Upper lobe of left lung (tissue), 4 donors: ENCODE measurements at regions not wholly inside any gene's neighbourhood (a gene's known extent, or its start where the extent isn't known, plus 50 kb on each side); places are given as distances from the start of the nearest gene placed in this dataset.

Experiments
- POLR2A ChIP-seq, 4 donors: fragments of 450-650 bp; IDR thresholded peaks; one replicate each; pipeline ENCODE4 v1.5.1; 2016 to 2017; ENCODE audit warnings: antibody characterized with exemption in 4 of 4, mild to moderate bottlenecking in 2 of 4
- POLR2AphosphoS5 ChIP-seq, 2 donors: sonication (generic); formaldehyde crosslinking; IDR thresholded peaks; one replicate each; pipeline ENCODE4 v1.5.1; 2017; ENCODE audit warnings: antibody characterized with exemption in 2 of 2
- TF ChIP-seq, protein P1 (sequence below), 6 experiments: fragments of 450-650 bp in 4 of 6; fragments of 200-600 bp in 2 of 6; sonication (generic) in 2 of 6; IDR thresholded peaks; one replicate each; pipeline ENCODE4 v1.5.1; 2016 to 2019; ENCODE audit warnings: antibody characterized with exemption in 6 of 6

DNA sequence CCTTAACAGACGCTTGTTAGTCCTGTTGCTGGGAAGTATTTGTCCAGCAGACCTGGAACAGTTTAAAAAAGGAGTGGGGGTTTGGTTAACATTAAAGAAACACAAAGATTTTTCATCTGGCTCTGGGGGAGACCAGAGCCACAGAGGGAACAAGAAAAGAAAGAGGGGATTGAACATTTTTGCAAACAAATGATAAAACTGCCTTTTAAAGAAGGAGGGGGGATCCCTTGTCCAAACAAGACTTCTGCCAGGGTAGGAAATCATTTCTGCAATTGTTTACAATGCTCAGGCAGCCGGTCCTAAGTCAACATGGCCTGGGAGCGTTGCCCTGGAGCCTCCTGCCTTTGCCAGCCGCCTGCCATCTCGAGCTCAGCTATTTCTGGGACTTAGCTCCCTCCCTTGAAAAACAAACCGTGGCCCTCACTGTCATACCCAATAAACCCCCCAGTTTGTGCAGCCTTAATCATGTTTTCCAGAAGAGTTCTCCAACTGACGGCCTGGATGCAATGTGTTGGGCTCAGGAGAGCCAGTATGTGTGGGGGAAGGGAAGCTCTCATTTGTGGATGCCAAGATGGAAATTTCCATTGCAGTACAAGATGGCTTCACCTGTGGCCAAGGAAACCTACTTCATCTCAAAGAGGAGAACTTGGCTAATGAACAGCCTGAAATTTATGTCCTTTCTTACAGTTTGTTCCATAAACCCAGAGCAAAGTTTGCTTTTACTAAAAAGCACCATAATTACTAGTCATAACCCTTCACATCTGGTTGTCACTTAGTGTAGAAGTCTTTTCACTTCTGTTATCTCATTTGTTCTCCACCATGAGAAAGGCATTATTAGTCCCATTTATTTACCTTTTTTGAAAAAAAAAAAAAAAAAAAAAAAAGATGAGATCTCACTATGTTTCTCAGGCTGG is 75.9 kb upstream of the RNU6-1 start:
- TF ChIP-seq, protein P1, sequence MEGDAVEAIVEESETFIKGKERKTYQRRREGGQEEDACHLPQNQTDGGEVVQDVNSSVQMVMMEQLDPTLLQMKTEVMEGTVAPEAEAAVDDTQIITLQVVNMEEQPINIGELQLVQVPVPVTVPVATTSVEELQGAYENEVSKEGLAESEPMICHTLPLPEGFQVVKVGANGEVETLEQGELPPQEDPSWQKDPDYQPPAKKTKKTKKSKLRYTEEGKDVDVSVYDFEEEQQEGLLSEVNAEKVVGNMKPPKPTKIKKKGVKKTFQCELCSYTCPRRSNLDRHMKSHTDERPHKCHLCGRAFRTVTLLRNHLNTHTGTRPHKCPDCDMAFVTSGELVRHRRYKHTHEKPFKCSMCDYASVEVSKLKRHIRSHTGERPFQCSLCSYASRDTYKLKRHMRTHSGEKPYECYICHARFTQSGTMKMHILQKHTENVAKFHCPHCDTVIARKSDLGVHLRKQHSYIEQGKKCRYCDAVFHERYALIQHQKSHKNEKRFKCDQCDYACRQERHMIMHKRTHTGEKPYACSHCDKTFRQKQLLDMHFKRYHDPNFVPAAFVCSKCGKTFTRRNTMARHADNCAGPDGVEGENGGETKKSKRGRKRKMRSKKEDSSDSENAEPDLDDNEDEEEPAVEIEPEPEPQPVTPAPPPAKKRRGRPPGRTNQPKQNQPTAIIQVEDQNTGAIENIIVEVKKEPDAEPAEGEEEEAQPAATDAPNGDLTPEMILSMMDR (IDR thresholded peaks at IDR 0.05): no peak
- no peak for TF ChIP-seq POLR2A (IDR thresholded peaks at IDR 0.05)
- peak; percentile 16 to 40 for TF ChIP-seq POLR2AphosphoS5 (IDR thresholded peaks at IDR 0.05)
